Suppressor macrophage (primary cell): ENCODE measurements at regions not wholly inside any gene's neighbourhood (a gene's known extent, or its start where the extent isn't known, plus 50 kb on each side); places are given as distances from the start of the nearest gene placed in this dataset.
"Not testable (repeated sequence)": the region's sequence is repeated elsewhere in the genome, so short reads cannot be mapped to it uniquely, and the experiment has no call there.

Source experiments
- DNase-seq, 4 experiments: peaks; one replicate each; pipeline ENCODE4 v3.0.0-alpha.2; 2020 to 2022

GRCh38 chr3:10109-10996, 186.2 kb upstream of the CHL1 start:
- peak in 1 of 4 experiments; percentile 16 for DNase-seq

GRCh38 chr3:11734-12133, 184.8 kb upstream of the CHL1 start:
- DNase-seq: no peak

GRCh38 chr3:14652-15051, 181.9 kb upstream of the CHL1 start:
- no peak for DNase-seq

GRCh38 chr3:16366-16765, 180.2 kb upstream of the CHL1 start:
- DNase-seq: no peak

GRCh38 chr3:20421-20820, 176.1 kb upstream of the CHL1 start:
- no peak for DNase-seq

- no peak for DNase-seq
Measured at GRCh38 chr3:24006-24405, 172.6 kb upstream of the CHL1 start.

GRCh38 chr3:25056-25455, 171.5 kb upstream of the CHL1 start:
- DNase-seq: no peak

GRCh38 chr3:35985-36384, 160.6 kb upstream of the CHL1 start:
- DNase-seq: not testable (repeated sequence)

GRCh38 chr3:42871-43744, 153.5 kb upstream of the CHL1 start:
- DNase-seq: peak in 1 of 4 experiments; percentile 0

GRCh38 chr3:44028-44676, 152.4 kb upstream of the CHL1 start:
- DNase-seq: no peak

- DNase-seq: not testable (repeated sequence)
Measured at GRCh38 chr3:44941-45340, 151.6 kb upstream of the CHL1 start.

GRCh38 chr3:46576-46975, 150.0 kb upstream of the CHL1 start:
- DNase-seq: no peak

- not testable (repeated sequence) for DNase-seq
Measured at GRCh38 chr3:53441-53840, 143.1 kb upstream of the CHL1 start.

- DNase-seq: no peak
Measured at GRCh38 chr3:54240-54639, 142.3 kb upstream of the CHL1 start.

- DNase-seq: no peak
Measured at GRCh38 chr3:56672-57071, 139.9 kb upstream of the CHL1 start.

GRCh38 chr3:59854-60253, 136.7 kb upstream of the CHL1 start:
- no peak for DNase-seq

- DNase-seq: no peak
Measured at GRCh38 chr3:63095-63765, 133.3 kb upstream of the CHL1 start.

GRCh38 chr3:69690-70089, 126.9 kb upstream of the CHL1 start:
- DNase-seq: peak in 1 of 4 experiments; percentile 0

- DNase-seq: no peak
Measured at GRCh38 chr3:72776-73175, 123.8 kb upstream of the CHL1 start.

- DNase-seq: no peak
Measured at GRCh38 chr3:73271-73670, 123.3 kb upstream of the CHL1 start.

- no peak for DNase-seq
Measured at GRCh38 chr3:74676-75243, 121.8 kb upstream of the CHL1 start.

- no peak for DNase-seq
Measured at GRCh38 chr3:75260-75659, 121.3 kb upstream of the CHL1 start.
